Vagina (tissue), 2 donors: ENCODE measurements at regions not wholly inside any gene's neighbourhood (a gene's known extent, or its start where the extent isn't known, plus 50 kb on each side); places are given as distances from the start of the nearest gene placed in this dataset.

Experiments
- POLR2A ChIP-seq, 2 donors: fragments of 450-650 bp; IDR thresholded peaks; one replicate each; pipeline ENCODE4 v1.6.1; 2017; ENCODE audit warnings: antibody characterized with exemption in 2 of 2, mild to moderate bottlenecking in 2 of 2, moderate library complexity in 2 of 2
- POLR2AphosphoS5 ChIP-seq, 2 donors: sonication (generic); formaldehyde crosslinking; IDR thresholded peaks; one replicate each; pipeline ENCODE4 v1.9.0; 2017; ENCODE audit warnings: antibody characterized with exemption in 2 of 2, mild to moderate bottlenecking in 2 of 2, low read depth in 1 of 2; ENCODE audit not compliant: insufficient read depth in 1 of 2
- TF ChIP-seq, protein P1 (sequence below), 3 experiments: fragments of 450-650 bp in 2 of 3; fragments of 200-600 bp in 1 of 3; sonication (generic) in 1 of 3; IDR thresholded peaks; one replicate each; pipeline ENCODE4 v1.5.1; 2017 to 2019; ENCODE audit warnings: antibody characterized with exemption in 3 of 3, mild to moderate bottlenecking in 2 of 3, moderate library complexity in 2 of 3

DNA sequence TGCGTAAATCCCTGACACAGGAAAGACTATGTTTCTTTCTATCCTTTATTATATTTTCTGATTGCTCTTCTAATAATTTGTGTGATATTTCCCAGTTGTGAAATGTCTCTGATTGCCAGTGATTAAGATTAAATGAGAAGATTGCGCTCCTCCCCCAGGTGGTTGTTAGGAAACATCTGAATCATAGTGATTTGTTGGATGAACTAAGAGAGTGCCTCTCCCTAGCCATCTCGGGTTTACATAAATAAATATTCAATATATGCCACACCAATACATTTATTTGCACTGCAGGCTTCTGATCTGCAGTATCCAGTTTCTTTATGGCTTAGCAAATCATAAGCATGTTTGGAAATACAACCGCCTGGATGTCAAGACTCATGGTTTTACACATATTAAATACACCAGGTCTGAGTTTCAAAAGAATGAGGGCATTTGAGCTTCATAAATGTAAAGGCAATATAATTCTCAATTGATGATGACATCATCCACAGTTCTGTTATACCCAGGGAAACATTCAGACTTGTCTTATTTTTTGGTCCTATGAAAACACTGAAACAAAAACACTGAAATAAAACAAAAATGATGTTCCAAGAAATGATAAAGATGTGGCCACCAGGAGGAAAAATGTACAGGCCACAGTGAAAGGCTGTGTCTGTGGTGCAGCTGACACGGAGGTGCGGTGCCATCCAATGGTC, 826.7 kb upstream of the ACVR2A start:
- TF ChIP-seq, protein P1, sequence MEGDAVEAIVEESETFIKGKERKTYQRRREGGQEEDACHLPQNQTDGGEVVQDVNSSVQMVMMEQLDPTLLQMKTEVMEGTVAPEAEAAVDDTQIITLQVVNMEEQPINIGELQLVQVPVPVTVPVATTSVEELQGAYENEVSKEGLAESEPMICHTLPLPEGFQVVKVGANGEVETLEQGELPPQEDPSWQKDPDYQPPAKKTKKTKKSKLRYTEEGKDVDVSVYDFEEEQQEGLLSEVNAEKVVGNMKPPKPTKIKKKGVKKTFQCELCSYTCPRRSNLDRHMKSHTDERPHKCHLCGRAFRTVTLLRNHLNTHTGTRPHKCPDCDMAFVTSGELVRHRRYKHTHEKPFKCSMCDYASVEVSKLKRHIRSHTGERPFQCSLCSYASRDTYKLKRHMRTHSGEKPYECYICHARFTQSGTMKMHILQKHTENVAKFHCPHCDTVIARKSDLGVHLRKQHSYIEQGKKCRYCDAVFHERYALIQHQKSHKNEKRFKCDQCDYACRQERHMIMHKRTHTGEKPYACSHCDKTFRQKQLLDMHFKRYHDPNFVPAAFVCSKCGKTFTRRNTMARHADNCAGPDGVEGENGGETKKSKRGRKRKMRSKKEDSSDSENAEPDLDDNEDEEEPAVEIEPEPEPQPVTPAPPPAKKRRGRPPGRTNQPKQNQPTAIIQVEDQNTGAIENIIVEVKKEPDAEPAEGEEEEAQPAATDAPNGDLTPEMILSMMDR (IDR thresholded peaks at IDR 0.05): no peak
- TF ChIP-seq POLR2A (IDR thresholded peaks at IDR 0.05) (no peak), POLR2AphosphoS5 (IDR thresholded peaks at IDR 0.05; ENCODE audit: insufficient read depth in 1 of 2, low read depth in 1 of 2) (no peak)
